DND-41 (cell line): ENCODE measurements at regions not wholly inside any gene's neighbourhood (a gene's known extent, or its start where the extent isn't known, plus 50 kb on each side); places are given as distances from the start of the nearest gene placed in this dataset.

Experiments used
- ATAC-seq: fragments of 200-7000 bp; cut with Tn5 transposase; 3 replicates; pipeline ENCODE4 v1.9.1; 2021; ENCODE audit warnings: low read depth; ENCODE audit not compliant: insufficient read depth
- DNase-seq: peaks from one replicate; pipeline ENCODE4 v3.0.0-alpha.2; 2020
- H2AFZ ChIP-seq: 2 replicates; pipeline ENCODE4 v1.6.0; 2012; ENCODE audit warnings: low read depth, low read length
- H3K27ac ChIP-seq: 2 replicates; pipeline ENCODE4 v1.5.1; 2012; ENCODE audit warnings: low read length, inconsistent platforms
- H3K27me3 ChIP-seq: fragments of 200-600 bp; sonication (generic); 2 replicates; pipeline ENCODE4 v1.6.0; 2012; ENCODE audit warnings: low read length, mild to moderate bottlenecking, inconsistent platforms; ENCODE audit not compliant: insufficient read depth, poor library complexity
- H3K36me3 ChIP-seq: 2 replicates; pipeline ENCODE4 v1.5.1; 2012; ENCODE audit warnings: low read length, inconsistent platforms; ENCODE audit not compliant: insufficient read depth
- H3K4me1 ChIP-seq: 2 replicates; pipeline ENCODE4 v1.5.1; 2012; ENCODE audit warnings: mild to moderate bottlenecking, low read length; ENCODE audit not compliant: insufficient read depth
- H3K4me2 ChIP-seq: 2 replicates; pipeline ENCODE4 v1.6.0; 2012; ENCODE audit warnings: mild to moderate bottlenecking, moderate library complexity, low read length, inconsistent platforms; ENCODE audit not compliant: insufficient read depth
- H3K4me3 ChIP-seq, 2 experiments: fragments of 200-600 bp in 1 of 2; shearing (Covaris generic) in 1 of 2; 2 replicates each; pipeline ENCODE4 v1.5.1; 2012 to 2016; ENCODE audit warnings: inconsistent platforms in 2 of 2, low read length in 2 of 2, mild to moderate bottlenecking in 2 of 2, low read depth in 1 of 2, moderate library complexity in 1 of 2
- H3K79me2 ChIP-seq: 2 replicates; pipeline ENCODE4 v1.6.0; 2012; ENCODE audit warnings: low read length, inconsistent platforms; ENCODE audit not compliant: insufficient read depth
- H3K9ac ChIP-seq: 2 replicates; pipeline ENCODE4 v1.6.0; 2012; ENCODE audit warnings: low read depth, mild to moderate bottlenecking, inconsistent platforms, low read length, moderate library complexity
- H3K9me3 ChIP-seq: 2 replicates; pipeline ENCODE4 v1.5.1; 2012; ENCODE audit warnings: low read length, moderate library complexity, mild to moderate bottlenecking, inconsistent platforms; ENCODE audit not compliant: insufficient read depth, severe bottlenecking
- H4K20me1 ChIP-seq: 2 replicates; pipeline ENCODE4 v1.6.0; 2012; ENCODE audit warnings: low read length; ENCODE audit not compliant: insufficient read depth
- EZH2 ChIP-seq: IDR thresholded peaks from 3 replicates; pipeline ENCODE4 v1.6.1; 2012; ENCODE audit warnings: borderline replicate concordance, low read depth, mild to moderate bottlenecking, moderate library complexity, low read length, inconsistent platforms; ENCODE audit not compliant: severe bottlenecking
- TF ChIP-seq, protein P1 (sequence below): IDR thresholded peaks from 2 replicates; pipeline ENCODE4 v1.5.1; 2012; ENCODE audit warnings: borderline replicate concordance, low read length, moderate library complexity, mild to moderate bottlenecking; ENCODE audit not compliant: poor library complexity, severe bottlenecking; ENCODE audit errors: extremely low read depth

DNA sequence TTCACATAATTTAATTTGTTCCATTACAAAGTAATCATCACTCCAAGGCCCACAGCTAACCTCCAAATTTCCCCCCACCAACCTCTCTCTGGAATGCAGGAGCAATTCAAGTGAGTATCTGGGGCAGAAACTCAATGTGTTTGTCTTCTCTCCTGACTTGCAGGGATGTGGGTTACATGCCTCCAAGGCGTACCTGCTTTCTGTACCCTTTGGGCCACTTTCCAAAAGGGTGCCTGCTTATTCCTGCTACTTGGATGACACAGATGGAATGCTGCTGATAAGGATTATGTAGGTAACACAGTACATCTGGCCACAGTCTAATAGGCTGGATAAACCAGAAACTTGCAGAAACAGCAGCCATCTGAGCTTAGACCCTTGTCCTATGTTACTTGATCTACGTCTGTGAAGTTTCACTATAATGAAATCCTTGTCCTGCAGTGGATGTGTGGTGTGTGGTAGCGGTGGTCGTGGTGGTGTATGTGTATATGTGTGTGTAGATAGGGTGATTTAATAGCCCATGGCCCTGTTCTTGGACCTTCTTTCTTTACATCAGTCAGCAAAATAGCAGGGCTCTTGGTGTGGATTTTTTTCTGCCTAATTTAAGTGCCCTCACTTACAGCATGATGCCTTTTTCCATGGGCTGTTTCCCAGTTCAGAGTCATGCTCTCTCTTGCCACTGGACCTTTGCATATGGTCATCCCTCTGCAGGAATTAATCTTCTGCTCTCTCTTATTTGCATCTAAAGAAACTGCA is 175.9 kb downstream of the ZDHHC21 start:
- Histone ChIP-seq H3K27me3 (no peaks in the 10 kb centered on the region), H3K27ac (no peak overlapping the region), H3K4me2 (no peak overlapping the region), H2AFZ (no peak overlapping the region), H3K79me2 (no peaks in the 10 kb centered on the region), H3K4me3 (no peak overlapping the region), H3K9me3 (no peaks in the 10 kb centered on the region), H3K36me3 (no peaks in the 10 kb centered on the region), H3K9ac (no peak overlapping the region), H3K4me1 (no peaks in the 10 kb centered on the region), H4K20me1 (no peaks in the 10 kb centered on the region)
- TF ChIP-seq, protein P1, sequence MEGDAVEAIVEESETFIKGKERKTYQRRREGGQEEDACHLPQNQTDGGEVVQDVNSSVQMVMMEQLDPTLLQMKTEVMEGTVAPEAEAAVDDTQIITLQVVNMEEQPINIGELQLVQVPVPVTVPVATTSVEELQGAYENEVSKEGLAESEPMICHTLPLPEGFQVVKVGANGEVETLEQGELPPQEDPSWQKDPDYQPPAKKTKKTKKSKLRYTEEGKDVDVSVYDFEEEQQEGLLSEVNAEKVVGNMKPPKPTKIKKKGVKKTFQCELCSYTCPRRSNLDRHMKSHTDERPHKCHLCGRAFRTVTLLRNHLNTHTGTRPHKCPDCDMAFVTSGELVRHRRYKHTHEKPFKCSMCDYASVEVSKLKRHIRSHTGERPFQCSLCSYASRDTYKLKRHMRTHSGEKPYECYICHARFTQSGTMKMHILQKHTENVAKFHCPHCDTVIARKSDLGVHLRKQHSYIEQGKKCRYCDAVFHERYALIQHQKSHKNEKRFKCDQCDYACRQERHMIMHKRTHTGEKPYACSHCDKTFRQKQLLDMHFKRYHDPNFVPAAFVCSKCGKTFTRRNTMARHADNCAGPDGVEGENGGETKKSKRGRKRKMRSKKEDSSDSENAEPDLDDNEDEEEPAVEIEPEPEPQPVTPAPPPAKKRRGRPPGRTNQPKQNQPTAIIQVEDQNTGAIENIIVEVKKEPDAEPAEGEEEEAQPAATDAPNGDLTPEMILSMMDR, result no peak
- TF ChIP-seq EZH2, result no peak
- no peak for DNase-seq
- no peak for ATAC-seq

DNA sequence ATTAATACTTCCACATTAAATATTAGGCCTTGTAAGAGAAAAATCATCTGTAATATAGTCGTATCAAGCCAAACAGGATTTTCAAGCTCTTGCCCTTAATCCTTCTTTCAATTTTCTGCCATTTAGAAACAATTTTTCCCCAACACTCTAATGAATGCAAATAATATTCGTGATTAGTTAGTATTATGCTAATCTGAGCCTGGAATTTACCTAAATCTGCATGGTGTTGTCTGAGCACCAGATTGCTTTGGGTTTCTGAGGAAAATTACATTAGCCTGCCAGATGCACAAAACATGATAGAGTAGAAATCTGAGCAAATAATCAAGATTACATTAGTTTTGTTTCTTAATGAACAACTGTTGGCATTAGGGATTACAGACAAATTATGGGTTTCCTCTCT is 176.6 kb downstream of the ZDHHC21 start:
- no peak overlapping the region for H3K4me3 ChIP-seq
- no peak overlapping the region for H3K9ac ChIP-seq
- ATAC-seq (no peak), DNase-seq (no peak)
- no peak overlapping the region for H2AFZ ChIP-seq
- no peaks in the 10 kb centered on the region for H3K36me3 ChIP-seq
- TF ChIP-seq EZH2, result no peak
- TF ChIP-seq, protein P1, result no peak
- H3K4me2 ChIP-seq, result no peak overlapping the region
- no peaks in the 10 kb centered on the region for H3K27me3 ChIP-seq
- no peaks in the 10 kb centered on the region for H3K9me3 ChIP-seq
- H3K27ac ChIP-seq, result no peak overlapping the region
- H3K79me2 ChIP-seq, result no peaks in the 10 kb centered on the region
- no peaks in the 10 kb centered on the region for H4K20me1 ChIP-seq
- no peaks in the 10 kb centered on the region for H3K4me1 ChIP-seq

DNA sequence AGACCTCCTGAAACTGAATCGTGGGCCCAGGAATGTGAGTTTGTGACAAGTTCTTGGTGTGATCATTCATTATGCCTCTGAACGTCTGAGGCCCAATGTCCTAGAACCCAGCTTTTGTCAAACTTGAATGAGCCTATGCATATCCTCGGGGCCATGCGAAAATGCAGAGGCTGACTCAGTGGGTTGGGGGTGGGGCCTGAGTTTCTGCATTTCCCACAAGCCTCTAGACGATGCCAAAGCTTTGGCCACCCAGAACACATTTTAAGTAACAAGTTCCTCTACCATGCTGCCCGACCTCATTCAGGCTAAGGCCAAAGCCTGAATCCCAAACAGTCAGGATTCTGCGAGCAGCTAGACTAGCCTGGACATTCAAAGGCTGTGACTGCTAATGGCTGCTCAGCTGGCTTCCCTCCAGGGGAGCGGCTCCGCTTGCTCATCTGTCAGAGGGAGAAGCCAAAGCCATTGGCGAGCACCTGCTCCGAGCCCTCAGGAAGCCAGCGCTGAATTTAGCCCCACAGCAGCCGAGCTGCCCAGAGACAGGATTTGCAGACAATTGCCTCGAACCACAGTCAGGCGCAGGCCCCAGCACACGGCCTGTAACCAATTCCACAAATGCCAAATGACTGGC is 177.5 kb downstream of the ZDHHC21 start:
- TF ChIP-seq, protein P1, result no peak
- TF ChIP-seq EZH2, result no peak
- no peak for DNase-seq
- no peak overlapping the region for H2AFZ ChIP-seq
- H3K4me1 ChIP-seq, result no peaks in the 10 kb centered on the region
- H3K4me2 ChIP-seq, result no peak overlapping the region
- no peaks in the 10 kb centered on the region for H3K36me3 ChIP-seq
- H3K27ac ChIP-seq, result no peak overlapping the region
- H3K9me3 ChIP-seq, result no peaks in the 10 kb centered on the region
- H3K4me3 ChIP-seq, result no peak overlapping the region
- no peaks in the 10 kb centered on the region for H3K27me3 ChIP-seq
- no peaks in the 10 kb centered on the region for H3K79me2 ChIP-seq
- H4K20me1 ChIP-seq, result no peaks in the 10 kb centered on the region
- ATAC-seq, result no peak
- no peak overlapping the region for H3K9ac ChIP-seq

DNA sequence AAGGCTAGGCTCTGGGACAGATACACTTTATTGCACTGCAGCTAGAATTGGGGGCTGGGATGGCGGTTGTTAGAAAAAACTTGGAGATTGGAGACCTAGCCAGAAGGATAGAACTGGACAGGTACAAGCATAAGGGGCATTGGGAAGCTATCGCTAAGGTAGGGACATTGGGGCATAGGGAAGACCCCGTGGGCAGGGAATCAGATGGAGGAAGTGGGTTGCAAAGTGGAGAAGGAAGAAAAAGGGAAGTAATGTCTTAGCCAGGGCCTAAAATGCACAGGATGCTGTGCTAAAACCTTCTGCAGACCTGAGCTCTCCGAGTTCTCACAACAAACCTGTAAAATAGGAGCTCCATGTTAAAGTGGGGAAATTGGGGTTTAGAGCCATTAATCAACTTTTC is 178.2 kb downstream of the ZDHHC21 start:
- H3K4me2 ChIP-seq, result no peak overlapping the region
- no peaks in the 10 kb centered on the region for H3K27me3 ChIP-seq
- ATAC-seq, result no peak
- TF ChIP-seq EZH2, result no peak
- TF ChIP-seq, protein P1, result no peak
- DNase-seq, result no peak
- no peaks in the 10 kb centered on the region for H3K9me3 ChIP-seq
- H3K4me3 ChIP-seq, result no peak overlapping the region
- H2AFZ ChIP-seq, result no peak overlapping the region
- H4K20me1 ChIP-seq, result no peaks in the 10 kb centered on the region
- no peaks in the 10 kb centered on the region for H3K4me1 ChIP-seq
- no peak overlapping the region for H3K9ac ChIP-seq
- no peak overlapping the region for H3K27ac ChIP-seq
- H3K79me2 ChIP-seq, result no peaks in the 10 kb centered on the region
- no peaks in the 10 kb centered on the region for H3K36me3 ChIP-seq
